K562 (cell line): ENCODE measurements at regions not wholly inside any gene's neighbourhood (a gene's known extent, or its start where the extent isn't known, plus 50 kb on each side); places are given as distances from the start of the nearest gene placed in this dataset.
A peak's percentile ranks its signal among the peaks of the same experiment; 100 is the strongest.

Source experiments
- ATAC-seq: fragments of 200-7000 bp; cut with Tn5 transposase; 3 replicates; pipeline ENCODE4 v1.9.1; 2020; ENCODE audit warnings: moderate library complexity
- BruUV-seq: library from RNA; stranded (reverse); fragments of 400-500 nt; replicated peaks from 2 replicates; lab custom pipeline; 2021; lab: Mats Ljungman, UMichigan
- CTCF ChIA-PET: fragments of 300-600 bp; formaldehyde crosslinking; extraction: SDS; loops from one replicate; lab custom pipeline; 2021; ENCODE audit warnings: low intra/inter-chr PET ratio; lab: Yijun Ruan, JAX
- POLR2A ChIA-PET: fragments of 300-600, 350-650 bp; sonication (Branson Sonifier 250); formaldehyde crosslinking; extraction: SDS; loops from one replicate; lab custom pipeline; 2021; ENCODE audit warnings: antibody characterized with exemption, inconsistent platforms; lab: Yijun Ruan, JAX
- DNase-seq, 4 experiments: peaks; one replicate each; pipeline versions ENCODE4 v3.0.0 to v3.0.0-alpha.2; 2011 to 2018; ENCODE audit warnings: low spot score in 3 of 4, mixed read lengths in 3 of 4; ENCODE audit errors: extremely low read depth in 1 of 4
- FAIRE-seq: peaks from 2 replicates; lab custom pipeline; 2011; peaks lifted over from hg19 to GRCh38; lab: Jason Lieb, UNC
- H2AFZ ChIP-seq: 2 replicates; pipeline ENCODE4 v1.6.0; 2011; ENCODE audit warnings: low read depth, low read length, control low read depth, inconsistent platforms
- H3K27ac ChIP-seq: fragments of 200-600 bp; 3 replicates; pipeline ENCODE4 v1.8.0; 2011; ENCODE audit warnings: low read depth, mild to moderate bottlenecking, control low read depth, inconsistent platforms, low read length, moderate library complexity, mixed read lengths; ENCODE audit errors: extremely low read depth
- H3K27me3 ChIP-seq, 2 experiments: fragments of 300-600 bp in 1 of 2; 2 replicates in 1 of 2; 3 replicates in 1 of 2; pipeline versions ENCODE4 v1.6.0 to v1.8.0; 2011; ENCODE audit warnings: inconsistent platforms in 2 of 2, low read length in 2 of 2, mild to moderate bottlenecking in 1 of 2, mixed read lengths in 1 of 2, moderate library complexity in 1 of 2; ENCODE audit not compliant: control insufficient read depth in 2 of 2, insufficient read depth in 2 of 2
- H3K36me3 ChIP-seq: fragments of 300-600 bp; 3 replicates; pipeline ENCODE4 v1.8.0; 2011; ENCODE audit warnings: mild to moderate bottlenecking, low read length, inconsistent platforms; ENCODE audit not compliant: control insufficient read depth, insufficient read depth
- H3K4me1 ChIP-seq, 2 experiments: fragments of 200-600 bp in 1 of 2; replicated peaks in 1 of 2; 2 replicates in 1 of 2; 3 replicates in 1 of 2; pipeline versions ENCODE4 v1.5.1 to v1.8.0; 2011; ENCODE audit warnings: inconsistent platforms in 2 of 2, low read length in 2 of 2, mild to moderate bottlenecking in 1 of 2, mixed read lengths in 1 of 2, moderate library complexity in 1 of 2; ENCODE audit not compliant: control insufficient read depth in 2 of 2, insufficient read depth in 2 of 2
- H3K4me2 ChIP-seq: 2 replicates; pipeline ENCODE4 v1.6.1; 2011; ENCODE audit warnings: low read length, control low read depth, inconsistent platforms, mixed read lengths; ENCODE audit not compliant: insufficient read depth
- H3K4me3 ChIP-seq: fragments of 200-600 bp; sonication (generic), shearing (Covaris generic); 2 replicates; pipeline ENCODE4 v1.5.1; 2016; ENCODE audit warnings: control low read depth, inconsistent platforms
- H3K79me2 ChIP-seq: fragments of 200-600 bp; 3 replicates; pipeline ENCODE4 v1.8.0; 2011; ENCODE audit warnings: low read length, inconsistent platforms; ENCODE audit not compliant: control insufficient read depth, insufficient read depth
- H3K9ac ChIP-seq, 2 experiments: 2 replicates each; pipeline versions ENCODE4 v1.6.0 to v1.6.1; 2011; ENCODE audit warnings: low read depth in 2 of 2, low read length in 2 of 2, control low read depth in 1 of 2, inconsistent platforms in 1 of 2, mild to moderate bottlenecking in 1 of 2, mixed read lengths in 1 of 2; ENCODE audit not compliant: insufficient read depth in 1 of 2
- H3K9me1 ChIP-seq: one replicate; pipeline ENCODE4 v1.6.0; 2011; ENCODE audit warnings: inconsistent platforms, mild to moderate bottlenecking, low read length, moderate library complexity; ENCODE audit not compliant: control insufficient read depth, insufficient read depth
- H3K9me3 ChIP-seq: replicated peaks from 2 replicates; pipeline ENCODE4 v1.5.1; 2011; ENCODE audit warnings: low read depth, low read length, inconsistent platforms; ENCODE audit not compliant: control insufficient read depth, insufficient read depth
- H4K20me1 ChIP-seq: replicated peaks from 2 replicates; pipeline ENCODE4 v1.6.1; 2011; ENCODE audit warnings: low read length, inconsistent platforms, mixed read lengths; ENCODE audit not compliant: control insufficient read depth, insufficient read depth
- MAX ChIP-seq: sonication (generic); formaldehyde crosslinking; IDR thresholded peaks from 2 replicates; pipeline ENCODE4 v1.9.0; 2022; ENCODE audit warnings: mild to moderate bottlenecking, missing genetic modification reagents
- RERE ChIP-seq: sonication (generic); formaldehyde crosslinking; IDR thresholded peaks from 2 replicates; pipeline ENCODE4 v1.8.0; 2023; ENCODE audit warnings: missing genetic modification reagents, mild to moderate bottlenecking, borderline replicate concordance
- ZBTB17 ChIP-seq: fragments of 450-650 bp; formaldehyde crosslinking; IDR thresholded peaks from 2 replicates; pipeline ENCODE4 v1.4.0; 2020; ENCODE audit warnings: mild to moderate bottlenecking
- WGBS: fragments of 100-300 bp; shearing (Covaris generic); methylation state at CpG from one replicate; pipeline ENCODE4 v1.1.6; 2016; ENCODE audit warnings: low coverage, mixed read lengths; ENCODE audit not compliant: insufficient coverage; ENCODE audit errors: missing lambda C conversion rate; 5-methylcytosine and 5-hydroxymethylcytosine counted together
- in situ Hi-C: fragments of 300-500 bp; cut with MboI; formaldehyde crosslinking; loops from 4 replicates; pipeline ENCODE4 v1.15.0; 2018; ENCODE audit warnings: inconsistent platforms, mixed read lengths
- intact Hi-C: fragments of 100-400 bp; cut with micrococcal nuclease; formaldehyde crosslinking; loops from 2 replicates; pipeline ENCODE4 v1.14.2; 2022

GRCh38 chr13:86882107-86882506 is 789.1 kb upstream of the SLITRK5 start:
- ChIA-PET POLR2A (no interaction called here), CTCF (no interaction called here)
- Histone ChIP-seq H3K9me3 (no peaks in the 10 kb centered on the region), H3K9ac (no peak overlapping the region), H3K4me2 (no peak overlapping the region), H3K4me3 (no peak overlapping the region), H3K27me3 (no peaks in the 10 kb centered on the region), H3K4me1 (no peaks in the 10 kb centered on the region), H3K79me2 (no peaks in the 10 kb centered on the region), H4K20me1 (no peaks in the 10 kb centered on the region), H3K36me3 (no peaks in the 10 kb centered on the region), H3K27ac (peak overlapping the region; percentile 44), H3K9me1 (no peaks in the 10 kb centered on the region), H2AFZ (no peak overlapping the region)
- 0 out of 2 replicates have a peak, but pooled peaks have one; percentile 33 for TF ChIP-seq ZBTB17 (CRISPR knock-in tag)
- peak; percentile 63 for TF ChIP-seq MAX
- TF ChIP-seq RERE (CRISPR knock-in tag), result no peak
- FAIRE-seq, result no peak
- no TSS peak for BruUV-seq
- 0% methylated on average over 4 of the region's 5 CpGs for WGBS
- intact Hi-C loops, result no loop called here
- peak in 1 of 4 experiments; percentile 50 for DNase-seq
- in situ Hi-C loops, result no loop called here
- ATAC-seq, result peak; percentile 31; the same call in 2 of the 3 replicates
